Upper lobe of left lung (tissue), 6 donors: ENCODE measurements at regions not wholly inside any gene's neighbourhood (a gene's known extent, or its start where the extent isn't known, plus 50 kb on each side); places are given as distances from the start of the nearest gene placed in this dataset.
A peak's percentile ranks its signal among the peaks of the same experiment; 100 is the strongest.

Experiments used
- ATAC-seq, 2 donors: fragments of 200-7000 bp; cut with Tn5 transposase; one replicate each; pipeline ENCODE4 v1.9.1; 2022; ENCODE audit warnings: mild to moderate bottlenecking in 2 of 2, moderate library complexity in 2 of 2; ENCODE audit not compliant: low FRiP score in 2 of 2
- DNase-seq, 2 donors: peaks; one replicate each; pipeline ENCODE4 v3.0.0-alpha.2; 2019 to 2020
- H3K27ac ChIP-seq, 4 donors: fragments of 200-600 bp; sonication (generic); one replicate each; pipeline ENCODE4 v1.5.1; 2016 to 2019
- H3K27me3 ChIP-seq, 4 donors: fragments of 200-600 bp; sonication (generic); one replicate each; pipeline ENCODE4 v1.5.1; 2017 to 2019
- H3K36me3 ChIP-seq, 4 donors: fragments of 200-600 bp; sonication (generic); one replicate each; pipeline ENCODE4 v1.5.1; 2016 to 2019
- H3K4me1 ChIP-seq, 4 donors: fragments of 200-600 bp; sonication (generic); one replicate each; pipeline ENCODE4 v1.5.1; 2018 to 2019
- H3K4me3 ChIP-seq, 4 donors: fragments of 200-600 bp; sonication (generic); one replicate each; pipeline ENCODE4 v1.5.1; 2017 to 2019; ENCODE audit warnings: mild to moderate bottlenecking in 2 of 4, moderate library complexity in 1 of 4
- H3K9me3 ChIP-seq, 4 donors: fragments of 200-600 bp; sonication (generic); one replicate each; pipeline ENCODE4 v1.5.1; 2018 to 2019
- CTCF ChIP-seq, 6 experiments: fragments of 450-650 bp in 4 of 6; fragments of 200-600 bp in 2 of 6; sonication (generic) in 2 of 6; IDR thresholded peaks; one replicate each; pipeline ENCODE4 v1.5.1; 2016 to 2019; ENCODE audit warnings: antibody characterized with exemption in 6 of 6
- EP300 ChIP-seq, 4 donors: sonication (generic); formaldehyde crosslinking; IDR thresholded peaks; one replicate each; pipeline ENCODE4 v1.5.1; 2017; ENCODE audit warnings: antibody characterized with exemption in 4 of 4, control low read depth in 2 of 4
- POLR2A ChIP-seq, 4 donors: fragments of 450-650 bp; IDR thresholded peaks; one replicate each; pipeline ENCODE4 v1.5.1; 2016 to 2017; ENCODE audit warnings: antibody characterized with exemption in 4 of 4, mild to moderate bottlenecking in 2 of 4
- POLR2AphosphoS5 ChIP-seq, 2 donors: sonication (generic); formaldehyde crosslinking; IDR thresholded peaks; one replicate each; pipeline ENCODE4 v1.5.1; 2017; ENCODE audit warnings: antibody characterized with exemption in 2 of 2
- WGBS, 2 donors: methylation state at CpG; one replicate each; pipeline ENCODE4 v1.1.5; 2017 to 2018; 5-methylcytosine and 5-hydroxymethylcytosine counted together
- donor health status: DM: no; HTN: no; CAD: no; lungs with moderate emphysema.
- donor health status: DM: no; HTN: yes; CAD: no; lungs with severe emphysema.

DNA sequence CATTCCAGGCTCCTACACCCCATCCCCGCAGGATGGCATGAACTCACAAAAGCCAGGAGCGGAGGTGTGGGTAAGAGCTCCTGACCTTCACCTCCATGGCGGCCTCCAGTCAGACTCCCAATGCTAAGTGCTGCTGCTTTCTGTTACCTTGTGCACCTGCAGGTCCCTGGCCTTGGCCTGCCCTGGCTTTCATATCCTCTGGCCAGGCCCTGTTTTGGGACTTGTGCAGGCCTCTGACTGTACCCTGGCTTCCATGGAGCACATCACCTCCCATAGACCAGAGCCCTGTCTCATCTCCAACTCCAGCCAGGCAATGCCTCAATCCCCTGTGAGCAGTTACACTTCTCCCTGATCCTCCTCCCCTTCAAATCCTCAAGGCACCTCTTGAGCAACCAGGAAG is 124.5 kb downstream of the MED10 start:
- TF ChIP-seq POLR2A (IDR thresholded peaks at IDR 0.05) (no peak), CTCF (IDR thresholded peaks at IDR 0.05) (no peak), POLR2AphosphoS5 (IDR thresholded peaks at IDR 0.05) (no peak), EP300 (IDR thresholded peaks at IDR 0.05) (no peak)
- Histone ChIP-seq H3K9me3 (no peaks in the 10 kb centered on the region), H3K27ac (no peak overlapping the region), H3K4me1 (no peaks in the 10 kb centered on the region), H3K27me3 (no peaks in the 10 kb centered on the region), H3K36me3 (no peaks in the 10 kb centered on the region), H3K4me3 (no peak overlapping the region)
- ATAC-seq (no peak), DNase-seq (no peak)
- WGBS, 2 donors: 72% methylated on average over 3 of the region's 3 CpGs; no CpG with 5 or more reads in 1 of the 2 donors

DNA sequence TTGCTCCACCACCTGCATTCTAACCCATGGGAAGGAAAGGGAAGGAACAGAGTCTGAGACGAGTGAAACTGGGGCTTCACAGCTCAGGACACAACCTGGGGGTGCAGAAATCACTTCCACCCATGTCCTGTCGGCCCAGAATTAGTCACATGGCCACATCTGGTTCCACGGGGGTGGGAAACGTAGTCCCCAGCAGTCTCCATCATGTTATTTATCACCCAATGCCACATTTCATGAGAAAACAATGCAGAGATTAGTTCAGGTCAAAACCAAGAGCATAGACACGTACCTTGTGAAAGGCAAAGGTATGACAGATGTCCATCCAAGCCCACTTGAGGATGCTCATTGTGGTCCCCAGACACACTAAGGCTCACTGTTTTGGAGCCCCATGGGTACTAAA is 125.1 kb downstream of the MED10 start:
- ATAC-seq (no peak), DNase-seq (no peak)
- TF ChIP-seq POLR2A (IDR thresholded peaks at IDR 0.05) (no peak), EP300 (IDR thresholded peaks at IDR 0.05) (no peak), POLR2AphosphoS5 (IDR thresholded peaks at IDR 0.05) (no peak), CTCF (IDR thresholded peaks at IDR 0.05) (no peak)
- no peaks in the 10 kb centered on the region for H3K27me3 ChIP-seq
- no peak overlapping the region for H3K4me3 ChIP-seq
- no peaks in the 10 kb centered on the region for H3K36me3 ChIP-seq
- H3K9me3 ChIP-seq: no peaks in the 10 kb centered on the region
- no peak overlapping the region for H3K27ac ChIP-seq
- H3K4me1 ChIP-seq: no peaks in the 10 kb centered on the region
- WGBS, 2 donors: 60 to 69% methylated on average over 5 of the region's 5 CpGs

GRCh38 chr5:6252581-6252980 is 125.8 kb downstream of the MED10 start:
- TF ChIP-seq POLR2AphosphoS5 (IDR thresholded peaks at IDR 0.05): no peak
- no peak for TF ChIP-seq CTCF (IDR thresholded peaks at IDR 0.05)
- TF ChIP-seq EP300 (IDR thresholded peaks at IDR 0.05): no peak
- TF ChIP-seq POLR2A (IDR thresholded peaks at IDR 0.05): no peak
- no peaks in the 10 kb centered on the region for H3K9me3 ChIP-seq
- DNase-seq (no peak), ATAC-seq (no peak)
- WGBS, 2 donors: 77 to 84% methylated on average over 6 of the region's 6 CpGs
- H3K4me1 ChIP-seq: no peaks in the 10 kb centered on the region
- no peaks in the 10 kb centered on the region for H3K27me3 ChIP-seq
- no peaks in the 10 kb centered on the region for H3K36me3 ChIP-seq
- H3K4me3 ChIP-seq: no peak overlapping the region
- H3K27ac ChIP-seq: no peak overlapping the region

DNA sequence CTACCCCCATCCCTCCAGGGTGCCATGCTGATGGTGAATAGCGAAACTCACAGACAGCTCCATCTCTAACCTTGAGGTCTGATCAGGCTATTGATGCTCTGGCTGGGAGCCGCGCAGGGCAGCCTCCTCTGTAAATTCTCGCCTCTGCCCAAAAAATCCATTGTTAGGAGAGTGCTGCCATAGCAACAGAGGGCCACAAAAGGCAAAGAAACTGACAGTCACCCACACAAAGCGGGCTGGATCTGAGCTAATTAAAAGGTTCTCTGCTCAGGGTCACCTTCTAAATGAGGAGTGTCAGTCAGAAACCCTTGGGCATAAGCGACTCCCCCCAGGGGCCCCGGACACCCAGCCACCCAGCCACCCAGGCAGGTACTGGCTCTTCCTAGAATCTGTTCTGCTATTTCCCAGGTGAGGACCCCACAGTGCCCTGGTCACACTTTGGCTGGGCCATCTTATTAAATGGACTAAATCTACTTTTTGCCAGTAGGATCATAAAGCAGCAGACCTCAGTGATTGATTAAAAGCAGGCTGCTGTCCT is 126.7 kb downstream of the MED10 start:
- no peaks in the 10 kb centered on the region for H3K36me3 ChIP-seq
- 79 to 85% methylated on average over 5 to 7 of the region's 7 CpGs for WGBS, 2 donors
- H3K27ac ChIP-seq: no peak overlapping the region
- no peaks in the 10 kb centered on the region for H3K4me1 ChIP-seq
- H3K27me3 ChIP-seq: no peaks in the 10 kb centered on the region
- H3K4me3 ChIP-seq: no peak overlapping the region
- TF ChIP-seq POLR2A (IDR thresholded peaks at IDR 0.05): no peak
- TF ChIP-seq EP300 (IDR thresholded peaks at IDR 0.05): no peak
- no peak for TF ChIP-seq POLR2AphosphoS5 (IDR thresholded peaks at IDR 0.05)
- TF ChIP-seq CTCF (IDR thresholded peaks at IDR 0.05): no peak
- ATAC-seq: no peak
- peak in 1 of 2 donors; percentile 25 for DNase-seq
- no peaks in the 10 kb centered on the region for H3K9me3 ChIP-seq

- H3K4me1 ChIP-seq: no peaks in the 10 kb centered on the region
- WGBS, 2 donors: 84 to 86% methylated on average over 7 of the region's 7 CpGs
- ATAC-seq (no peak), DNase-seq (no peak)
- H3K27ac ChIP-seq: no peak overlapping the region
- H3K36me3 ChIP-seq: no peaks in the 10 kb centered on the region
- H3K27me3 ChIP-seq: no peaks in the 10 kb centered on the region
- no peaks in the 10 kb centered on the region for H3K9me3 ChIP-seq
- H3K4me3 ChIP-seq: no peak overlapping the region
- no peak for TF ChIP-seq CTCF (IDR thresholded peaks at IDR 0.05)
- TF ChIP-seq POLR2A (IDR thresholded peaks at IDR 0.05): no peak
- TF ChIP-seq POLR2AphosphoS5 (IDR thresholded peaks at IDR 0.05): no peak
- no peak for TF ChIP-seq EP300 (IDR thresholded peaks at IDR 0.05)
Observed at GRCh38 chr5:6250121-6250520, 128.2 kb downstream of the MED10 start.
